SK-N-SH (cell line): ENCODE measurements at regions not wholly inside any gene's neighbourhood (a gene's known extent, or its start where the extent isn't known, plus 50 kb on each side); places are given as distances from the start of the nearest gene placed in this dataset.

Source experiments
- CTCF ChIA-PET: fragments of 300-600, 350-600 bp; formaldehyde crosslinking; extraction: SDS; loops from one replicate; lab custom pipeline; 2021; lab: Yijun Ruan, JAX
- POLR2A ChIA-PET: fragments of 350-600 bp; sonication (Branson Sonifier 250); formaldehyde crosslinking; extraction: SDS; loops from one replicate; lab custom pipeline; 2020; ENCODE audit warnings: antibody characterized with exemption, inconsistent platforms; lab: Yijun Ruan, JAX
- DNase-seq: peaks from one replicate; pipeline ENCODE4 v3.0.0; 2012
- H2AFZ ChIP-seq: fragments of 200-600 bp; sonication (generic); 2 replicates; pipeline ENCODE4 v1.8.1; 2016; ENCODE audit warnings: antibody characterized with exemption, mild to moderate bottlenecking, low read depth
- H3F3A ChIP-seq: fragments of 200-600 bp; sonication (generic); replicated peaks from 2 replicates; pipeline ENCODE3; 2016; ENCODE audit warnings: antibody characterized with exemption, mild to moderate bottlenecking; ENCODE audit not compliant: insufficient read depth
- H3K27ac ChIP-seq, 2 experiments: fragments of 200-500 bp in 1 of 2; fragments of 200-600 bp in 1 of 2; sonication (Bioruptor generic) in 1 of 2; sonication (generic), shearing (Covaris generic) in 1 of 2; 2 replicates each; pipeline versions ENCODE4 v1.5.1 to v1.6.1; 2014 to 2016; ENCODE audit warnings: low read depth in 2 of 2, inconsistent platforms in 1 of 2, low read length in 1 of 2, mild to moderate bottlenecking in 1 of 2, mixed read lengths in 1 of 2
- H3K27me3 ChIP-seq: fragments of 200-600 bp; sonication (generic), shearing (Covaris generic); 2 replicates; pipeline ENCODE4 v1.6.1; 2016; ENCODE audit warnings: mixed run types; ENCODE audit not compliant: insufficient read depth
- H3K36me3 ChIP-seq, 2 experiments: fragments of 200-500 bp in 1 of 2; fragments of 200-600 bp in 1 of 2; sonication (Bioruptor generic) in 1 of 2; sonication (generic) in 1 of 2; replicated peaks in 1 of 2; 2 replicates each; pipeline versions ENCODE3 to v1.5.1; 2014 to 2016; ENCODE audit warnings: low read length in 1 of 2, mild to moderate bottlenecking in 1 of 2; ENCODE audit not compliant: insufficient read depth in 2 of 2, control insufficient read depth in 1 of 2
- H3K4me1 ChIP-seq, 2 experiments: fragments of 200-500 bp in 1 of 2; fragments of 200-600 bp in 1 of 2; sonication (Bioruptor generic) in 1 of 2; sonication (generic), shearing (Covaris generic) in 1 of 2; 2 replicates each; pipeline versions ENCODE4 v1.5.1 to v1.6.1; 2014 to 2016; ENCODE audit warnings: low read depth in 1 of 2, low read length in 1 of 2, mixed run types in 1 of 2; ENCODE audit not compliant: insufficient read depth in 2 of 2, control insufficient read depth in 1 of 2
- H3K4me2 ChIP-seq: fragments of 200-600 bp; sonication (generic), shearing (Covaris generic); 2 replicates; pipeline ENCODE4 v1.6.1; 2017; ENCODE audit warnings: mixed run types
- H3K4me3 ChIP-seq, 2 experiments: fragments of 200-500 bp in 1 of 2; fragments of 200-600 bp in 1 of 2; sonication (Bioruptor generic) in 1 of 2; sonication (generic), shearing (Covaris generic) in 1 of 2; 2 replicates each; pipeline versions ENCODE4 v1.5.1 to v1.8.1; 2014 to 2016; ENCODE audit warnings: low read depth in 2 of 2, inconsistent platforms in 1 of 2, low read length in 1 of 2, mild to moderate bottlenecking in 1 of 2, mixed read lengths in 1 of 2, moderate library complexity in 1 of 2
- H3K79me2 ChIP-seq: fragments of 200-600 bp; sonication (generic); 2 replicates; pipeline ENCODE4 v1.8.1; 2017; ENCODE audit warnings: mild to moderate bottlenecking; ENCODE audit not compliant: insufficient read depth
- H3K9ac ChIP-seq: fragments of 200-600 bp; sonication (generic); 2 replicates; pipeline ENCODE4 v1.6.1; 2017; ENCODE audit warnings: mixed run types
- H3K9me2 ChIP-seq: fragments of 200-600 bp; sonication (generic); 2 replicates; pipeline ENCODE4 v1.6.1; 2017; ENCODE audit warnings: mixed run types
- H3K9me3 ChIP-seq: fragments of 200-600 bp; sonication (generic); 2 replicates; pipeline ENCODE4 v1.6.1; 2017; ENCODE audit warnings: mixed run types, mild to moderate bottlenecking, moderate library complexity
- H4K20me1 ChIP-seq: fragments of 200-600 bp; sonication (generic); 2 replicates; pipeline ENCODE4 v1.6.1; 2017; ENCODE audit warnings: mild to moderate bottlenecking, mixed run types; ENCODE audit not compliant: insufficient read depth
- CTCF ChIP-seq: fragments of 200-600 bp; sonication (generic); IDR thresholded peaks from 2 replicates; pipeline ENCODE4 v1.6.1; 2017; ENCODE audit warnings: antibody characterized with exemption, mild to moderate bottlenecking, moderate library complexity
- EZH2phosphoT487 ChIP-seq: fragments of 200-600 bp; sonication (generic); IDR thresholded peaks from 2 replicates; pipeline ENCODE4 v1.6.1; 2017; ENCODE audit warnings: low read depth, mixed run types, mild to moderate bottlenecking, antibody characterized with exemption, moderate library complexity, borderline replicate concordance
- GABPA ChIP-seq: IDR thresholded peaks from 2 replicates; pipeline ENCODE4 v1.4.0; 2012; ENCODE audit warnings: low read depth, mild to moderate bottlenecking
- GATA2 ChIP-seq: sonication (generic); formaldehyde crosslinking; IDR thresholded peaks from 2 replicates; pipeline ENCODE4 v1.5.0; 2020; ENCODE audit warnings: mild to moderate bottlenecking, missing genetic modification reagents
- MEF2A ChIP-seq: IDR thresholded peaks from 2 replicates; pipeline ENCODE4 v1.4.0; 2012; ENCODE audit warnings: low read depth, borderline replicate concordance
- RAD21 ChIP-seq: IDR thresholded peaks from 2 replicates; pipeline ENCODE4 v1.6.1; 2012; ENCODE audit warnings: mild to moderate bottlenecking, low read length
- RFX5 ChIP-seq: IDR thresholded peaks from 2 replicates; pipeline ENCODE4 v1.6.1; 2012; ENCODE audit warnings: mild to moderate bottlenecking, improper control_type of control experiment, low read length
- SMC3 ChIP-seq: IDR thresholded peaks from 2 replicates; pipeline ENCODE4 v1.6.1; 2012; ENCODE audit warnings: low read depth, low read length, improper control_type of control experiment
- WGBS: methylation state at CpG from one replicate; pipeline ENCODE4 v1.1.6; 2017; ENCODE audit warnings: low lambda C conversion rate; 5-methylcytosine and 5-hydroxymethylcytosine counted together
- TF ChIP-seq, protein P1 (sequence below): IDR thresholded peaks from 2 replicates; pipeline ENCODE4; 2012
- TF ChIP-seq, protein P2 (sequence below): IDR thresholded peaks from 2 replicates; pipeline ENCODE4 v1.4.0; 2012; ENCODE audit warnings: low read depth
- TF ChIP-seq, protein P3 (sequence below): fragments of 150-350 bp; IDR thresholded peaks from 2 replicates; pipeline ENCODE4 v1.6.1; 2017; ENCODE audit warnings: antibody characterized with exemption, low read length, low read depth, borderline replicate concordance
- TF ChIP-seq, protein P4 (sequence below): IDR thresholded peaks from 2 replicates; pipeline ENCODE4 v1.4.0; 2012; ENCODE audit warnings: low read depth, borderline replicate concordance

GRCh38 chr7:46129831-46130230 lies 208.8 kb upstream of the IGFBP3 start:
- H3K4me3 ChIP-seq: no peak overlapping the region
- ChIA-PET POLR2A (no interaction called here), CTCF (interaction anchor here (0.6 to 2.0 kb wide), 6 partner anchors 9 to 207 kb away, joined by 3 to 9 read pairs (median 4); no protein-coding TSS in a partner anchor)
- no peak overlapping the region for H3K27ac ChIP-seq
- H3K36me3 ChIP-seq: no peaks in the 10 kb centered on the region
- H3K4me2 ChIP-seq: no peak overlapping the region
- H3K27me3 ChIP-seq: no peaks in the 10 kb centered on the region
- TF ChIP-seq, protein P1, sequence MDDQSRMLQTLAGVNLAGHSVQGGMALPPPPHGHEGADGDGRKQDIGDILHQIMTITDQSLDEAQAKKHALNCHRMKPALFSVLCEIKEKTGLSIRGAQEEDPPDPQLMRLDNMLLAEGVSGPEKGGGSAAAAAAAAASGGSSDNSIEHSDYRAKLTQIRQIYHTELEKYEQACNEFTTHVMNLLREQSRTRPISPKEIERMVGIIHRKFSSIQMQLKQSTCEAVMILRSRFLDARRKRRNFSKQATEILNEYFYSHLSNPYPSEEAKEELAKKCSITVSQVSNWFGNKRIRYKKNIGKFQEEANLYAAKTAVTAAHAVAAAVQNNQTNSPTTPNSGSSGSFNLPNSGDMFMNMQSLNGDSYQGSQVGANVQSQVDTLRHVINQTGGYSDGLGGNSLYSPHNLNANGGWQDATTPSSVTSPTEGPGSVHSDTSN: no peak
- TF ChIP-seq GATA2 (CRISPR knock-in tag) (no peak), GABPA (no peak), RFX5 (no peak), CTCF (peak; percentile 70), MEF2A (no peak), RAD21 (peak; percentile 68), SMC3 (peak; percentile 61), EZH2phosphoT487 (no peak)
- TF ChIP-seq, protein P2, sequence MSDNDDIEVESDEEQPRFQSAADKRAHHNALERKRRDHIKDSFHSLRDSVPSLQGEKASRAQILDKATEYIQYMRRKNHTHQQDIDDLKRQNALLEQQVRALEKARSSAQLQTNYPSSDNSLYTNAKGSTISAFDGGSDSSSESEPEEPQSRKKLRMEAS: no peak
- TF ChIP-seq, protein P3, sequence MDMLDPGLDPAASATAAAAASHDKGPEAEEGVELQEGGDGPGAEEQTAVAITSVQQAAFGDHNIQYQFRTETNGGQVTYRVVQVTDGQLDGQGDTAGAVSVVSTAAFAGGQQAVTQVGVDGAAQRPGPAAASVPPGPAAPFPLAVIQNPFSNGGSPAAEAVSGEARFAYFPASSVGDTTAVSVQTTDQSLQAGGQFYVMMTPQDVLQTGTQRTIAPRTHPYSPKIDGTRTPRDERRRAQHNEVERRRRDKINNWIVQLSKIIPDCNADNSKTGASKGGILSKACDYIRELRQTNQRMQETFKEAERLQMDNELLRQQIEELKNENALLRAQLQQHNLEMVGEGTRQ: no peak
- TF ChIP-seq, protein P4, sequence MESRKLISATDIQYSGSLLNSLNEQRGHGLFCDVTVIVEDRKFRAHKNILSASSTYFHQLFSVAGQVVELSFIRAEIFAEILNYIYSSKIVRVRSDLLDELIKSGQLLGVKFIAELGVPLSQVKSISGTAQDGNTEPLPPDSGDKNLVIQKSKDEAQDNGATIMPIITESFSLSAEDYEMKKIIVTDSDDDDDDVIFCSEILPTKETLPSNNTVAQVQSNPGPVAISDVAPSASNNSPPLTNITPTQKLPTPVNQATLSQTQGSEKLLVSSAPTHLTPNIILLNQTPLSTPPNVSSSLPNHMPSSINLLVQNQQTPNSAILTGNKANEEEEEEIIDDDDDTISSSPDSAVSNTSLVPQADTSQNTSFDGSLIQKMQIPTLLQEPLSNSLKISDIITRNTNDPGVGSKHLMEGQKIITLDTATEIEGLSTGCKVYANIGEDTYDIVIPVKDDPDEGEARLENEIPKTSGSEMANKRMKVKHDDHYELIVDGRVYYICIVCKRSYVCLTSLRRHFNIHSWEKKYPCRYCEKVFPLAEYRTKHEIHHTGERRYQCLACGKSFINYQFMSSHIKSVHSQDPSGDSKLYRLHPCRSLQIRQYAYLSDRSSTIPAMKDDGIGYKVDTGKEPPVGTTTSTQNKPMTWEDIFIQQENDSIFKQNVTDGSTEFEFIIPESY: no peak
- no peaks in the 10 kb centered on the region for H4K20me1 ChIP-seq
- H3K79me2 ChIP-seq: no peaks in the 10 kb centered on the region
- DNase-seq: peak; percentile 22
- no peaks in the 10 kb centered on the region for H3F3A ChIP-seq
- H3K9me3 ChIP-seq: no peaks in the 10 kb centered on the region
- no peaks in the 10 kb centered on the region for H3K9me2 ChIP-seq
- 65% methylated on average over 4 of the region's 4 CpGs for WGBS
- peaks cover 0 to 3% of the 10 kb centered on the region in 2 experiments; a peak in 2 of 4 replicates for H3K4me1 ChIP-seq
- H2AFZ ChIP-seq: no peak overlapping the region
- no peak overlapping the region for H3K9ac ChIP-seq
